Fibroblast of skin of left quadriceps (primary cell): ENCODE measurements at regions not wholly inside any gene's neighbourhood (a gene's known extent, or its start where the extent isn't known, plus 50 kb on each side); places are given as distances from the start of the nearest gene placed in this dataset.

Experiments used
- DNase-seq, 2 experiments: peaks; one replicate each; pipeline ENCODE4 v3.0.0-alpha.2; 2013; ENCODE audit warnings: low read depth in 2 of 2

DNA sequence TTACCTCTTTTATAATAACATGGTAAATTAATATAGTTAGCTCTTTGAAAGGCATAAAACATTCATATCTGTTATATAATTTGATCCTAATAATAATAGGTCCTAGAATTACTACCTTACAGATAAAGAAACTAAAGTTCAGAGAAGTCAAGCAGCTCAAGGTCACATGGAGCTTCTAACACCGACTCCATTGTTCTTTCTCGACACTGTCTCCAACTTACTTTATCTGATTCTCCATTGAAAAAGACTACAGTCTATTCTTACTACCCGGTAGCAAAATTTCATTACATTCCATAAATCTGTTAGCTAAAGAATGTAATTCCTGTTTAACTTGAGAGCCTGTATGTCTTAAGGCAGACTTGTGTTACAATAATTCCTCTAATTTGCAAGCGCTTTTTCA, 96.3 kb upstream of the TMEM161B start:
- DNase-seq = no peak

DNA sequence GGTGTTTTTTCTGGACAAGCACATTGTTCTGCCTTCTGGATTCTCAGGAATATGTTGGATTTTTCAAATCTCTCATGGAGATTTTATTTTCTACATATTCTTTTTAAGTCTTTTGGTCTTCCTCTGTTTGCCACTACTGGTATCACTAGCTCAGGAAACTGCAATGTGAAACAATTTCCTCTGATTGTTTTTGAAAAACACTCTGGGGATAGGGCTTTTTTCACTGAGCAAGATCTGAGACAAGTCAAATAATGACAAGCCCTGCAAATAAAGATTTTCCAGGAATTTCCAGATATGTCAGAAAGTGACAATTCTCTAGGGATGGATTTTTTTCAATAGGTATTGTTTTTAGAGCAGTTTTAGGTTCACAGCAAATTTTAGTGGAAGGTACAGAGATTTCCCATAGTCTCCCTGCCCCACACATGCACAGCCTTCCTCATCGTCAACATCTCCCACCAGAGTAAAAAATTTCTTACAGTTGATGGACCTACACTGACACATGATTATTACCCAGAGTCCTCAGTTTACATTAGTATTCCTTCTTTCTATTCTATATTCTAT, 86.9 kb upstream of the TMEM161B start:
- DNase-seq = no peak

DNA sequence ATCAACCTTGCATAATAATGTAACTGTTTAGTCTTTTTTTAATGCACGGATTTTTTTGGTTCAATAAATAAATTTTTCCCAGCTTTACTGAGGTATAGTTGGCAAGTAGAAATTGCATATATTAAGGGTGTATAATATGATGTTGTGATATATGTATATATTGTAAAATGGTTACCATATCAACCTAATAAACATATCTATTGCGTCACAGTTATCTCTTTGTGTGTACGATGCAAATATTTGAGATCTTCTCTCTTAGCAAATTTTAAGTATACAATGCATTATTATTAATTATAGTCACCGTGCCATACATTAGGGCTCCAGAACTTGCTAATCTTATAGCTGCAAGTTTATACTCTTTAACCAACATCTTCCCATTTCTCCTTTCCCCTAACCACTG, 57.2 kb upstream of the TMEM161B start:
- no peak for DNase-seq

DNA sequence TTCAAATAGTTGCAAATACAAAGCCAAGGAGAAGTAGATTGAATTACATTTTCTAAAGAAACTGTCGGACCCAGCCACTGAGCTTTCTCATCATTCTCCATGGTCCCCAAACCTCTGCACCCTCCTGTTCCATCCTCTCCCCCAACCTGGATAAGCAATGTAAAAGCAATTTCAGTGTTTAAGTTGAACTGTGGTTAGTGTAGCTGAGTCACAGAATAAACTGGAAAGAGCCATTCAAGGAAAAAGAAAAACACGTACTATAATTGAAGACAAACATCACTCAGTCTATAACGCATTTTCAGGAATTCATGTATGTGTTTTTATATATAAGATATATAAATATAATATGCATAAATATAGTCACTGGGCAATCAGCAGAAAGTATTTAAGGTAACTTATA, 54.1 kb upstream of the TMEM161B start:
- no peak for DNase-seq
